Naive thymus-derived CD4-positive, alpha-beta T cell (primary cell): ENCODE measurements at regions not wholly inside any gene's neighbourhood (a gene's known extent, or its start where the extent isn't known, plus 50 kb on each side); places are given as distances from the start of the nearest gene placed in this dataset.

Experiments used
- ATAC-seq: fragments of 150-1000 bp; cut with Tn5 transposase; 2 replicates; pipeline ENCODE4 v1.10.0; 2021; ENCODE audit warnings: mild to moderate bottlenecking, moderate library complexity
- CTCF ChIA-PET: fragments of 350-600 bp; sonication (Branson Sonifier 250); formaldehyde crosslinking; loops from one replicate; lab custom pipeline; 2021; ENCODE audit warnings: antibody characterized with exemption; lab: Charles Lee
- POLR2A ChIA-PET: fragments of 350-600 bp; sonication (Branson Sonifier 250); formaldehyde crosslinking; loops from one replicate; lab custom pipeline; 2021; ENCODE audit warnings: antibody characterized with exemption, inconsistent platforms; lab: Charles Lee
- DNase-seq, 9 donors: peaks; one replicate each; pipeline versions ENCODE4 v3.0.0 to v3.0.0-alpha.2; 2020 to 2022; ENCODE audit warnings: mixed read lengths in 1 of 9
- H3K27ac ChIP-seq: one replicate; pipeline ENCODE4 v1.7.0; 2013; ENCODE audit warnings: mild to moderate bottlenecking, low read depth, low read length, moderate library complexity
- H3K27me3 ChIP-seq, 2 donors: one replicate each; pipeline ENCODE4 v1.7.0; 2013; ENCODE audit warnings: low read length in 2 of 2, mild to moderate bottlenecking in 2 of 2, moderate library complexity in 2 of 2; ENCODE audit not compliant: control insufficient read depth in 2 of 2, insufficient read depth in 2 of 2
- H3K36me3 ChIP-seq, 3 experiments: 1 replicate in 2 of 3; 2 replicates in 1 of 3; pipeline ENCODE4 v1.7.0; 2013; ENCODE audit warnings: low read length in 3 of 3, mild to moderate bottlenecking in 3 of 3, moderate library complexity in 1 of 3; ENCODE audit not compliant: insufficient read depth in 3 of 3, control insufficient read depth in 2 of 3
- H3K4me1 ChIP-seq, 2 donors: one replicate each; pipeline ENCODE4 v1.7.0; 2013; ENCODE audit warnings: low read length in 2 of 2, mild to moderate bottlenecking in 2 of 2, moderate library complexity in 1 of 2; ENCODE audit not compliant: control insufficient read depth in 2 of 2, insufficient read depth in 2 of 2
- H3K4me3 ChIP-seq: 2 replicates; pipeline ENCODE4 v1.7.0; 2013; ENCODE audit warnings: mild to moderate bottlenecking, low read length
- H3K9me3 ChIP-seq, 3 experiments: 1 replicate in 2 of 3; 2 replicates in 1 of 3; pipeline ENCODE4 v1.7.0; 2013; ENCODE audit warnings: low read length in 3 of 3; ENCODE audit not compliant: control insufficient read depth in 2 of 3
- H3K27ac Mint-ChIP-seq, 9 donors: one replicate each; pipeline ENCODE4 v1.8.0; 2020 to 2022; ENCODE audit warnings: mixed read lengths in 9 of 9, mild to moderate bottlenecking in 8 of 9, moderate library complexity in 5 of 9, inconsistent platforms in 2 of 9
- H3K27me3 Mint-ChIP-seq, 5 donors: one replicate each; pipeline ENCODE4 v1.8.0; 2021 to 2022; ENCODE audit warnings: mixed read lengths in 5 of 5, mild to moderate bottlenecking in 1 of 5
- H3K36me3 Mint-ChIP-seq, 5 donors: one replicate each; pipeline ENCODE4 v1.8.0; 2020 to 2022; ENCODE audit warnings: mixed read lengths in 5 of 5, mild to moderate bottlenecking in 3 of 5, inconsistent platforms in 1 of 5
- H3K4me1 Mint-ChIP-seq, 7 donors: one replicate each; pipeline ENCODE4 v1.8.0; 2020 to 2022; ENCODE audit warnings: mixed read lengths in 7 of 7, mild to moderate bottlenecking in 3 of 7, inconsistent platforms in 1 of 7
- H3K4me3 Mint-ChIP-seq, 10 donors: one replicate each; pipeline ENCODE4 v1.8.0; 2020 to 2022; ENCODE audit warnings: mild to moderate bottlenecking in 10 of 10, mixed read lengths in 10 of 10, moderate library complexity in 6 of 10, inconsistent platforms in 2 of 10
- H3K9me3 Mint-ChIP-seq, 11 donors: one replicate each; pipeline ENCODE4 v1.8.0; 2020 to 2022; ENCODE audit warnings: mixed read lengths in 11 of 11, mild to moderate bottlenecking in 4 of 11, inconsistent platforms in 1 of 11, moderate library complexity in 1 of 11
- intact Hi-C, 2 donors: fragments of 100-400 bp; cut with micrococcal nuclease; formaldehyde crosslinking; loops; one replicate each; pipeline ENCODE4 v1.15.1; 2023

DNA sequence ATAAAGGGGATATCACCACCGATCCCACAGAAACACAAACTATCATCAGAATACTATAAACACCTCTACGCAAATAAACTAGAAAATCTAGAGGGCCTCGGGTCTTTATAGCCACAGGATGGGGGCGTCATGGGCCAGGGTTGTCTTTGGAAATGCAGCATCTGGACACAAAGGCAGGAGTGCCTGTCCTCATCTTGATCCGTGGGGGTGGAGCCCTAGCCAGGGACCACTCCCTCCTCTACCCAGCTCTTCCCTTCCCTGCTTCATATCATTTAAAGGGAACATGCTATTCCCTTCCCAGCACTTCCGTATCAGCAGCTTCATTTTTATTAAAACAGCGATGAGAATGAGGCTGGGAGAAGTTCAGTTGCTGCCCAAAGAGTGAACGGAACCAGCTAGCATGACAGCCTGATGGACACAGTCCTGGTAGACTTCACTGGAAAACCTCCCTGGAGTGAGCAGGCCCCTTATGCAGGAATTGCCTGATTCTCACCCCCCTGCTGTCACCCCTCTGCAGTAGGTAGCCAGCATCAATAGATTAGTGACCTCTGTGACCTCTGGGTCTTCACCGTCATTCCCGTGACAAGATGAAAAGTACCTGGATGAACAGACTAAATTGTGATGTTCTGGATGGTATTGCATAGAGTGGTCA, 251.4 kb upstream of the RGS6 start:
- peaks cover 0 to 5% (median 0%) of the 10 kb centered on the region in 11 donors for H3K9me3 Mint-ChIP-seq
- Histone ChIP-seq H3K36me3 (peaks cover 0 to 12% (median 0%) of the 10 kb centered on the region in 3 experiments), H3K9me3 (no peaks in the 10 kb centered on the region), H3K4me3 (no peak overlapping the region), H3K4me1 (no peaks in the 10 kb centered on the region), H3K27ac (no peak overlapping the region), H3K27me3 (no peaks in the 10 kb centered on the region)
- no peaks in the 10 kb centered on the region for H3K27me3 Mint-ChIP-seq
- no peak for ATAC-seq
- ChIA-PET CTCF (no interaction called here), POLR2A (no interaction called here)
- peaks cover 0 to 8% (median 0%) of the 10 kb centered on the region in 7 donors for H3K4me1 Mint-ChIP-seq
- intact Hi-C loops, result no loop called here
- H3K27ac Mint-ChIP-seq, result peak overlapping the region in 1 of 9 donors; percentile 12
- DNase-seq, result no peak
- no peak overlapping the region for H3K4me3 Mint-ChIP-seq
- peaks cover 20 to 58% (median 50%) of the 10 kb centered on the region in 5 donors for H3K36me3 Mint-ChIP-seq

DNA sequence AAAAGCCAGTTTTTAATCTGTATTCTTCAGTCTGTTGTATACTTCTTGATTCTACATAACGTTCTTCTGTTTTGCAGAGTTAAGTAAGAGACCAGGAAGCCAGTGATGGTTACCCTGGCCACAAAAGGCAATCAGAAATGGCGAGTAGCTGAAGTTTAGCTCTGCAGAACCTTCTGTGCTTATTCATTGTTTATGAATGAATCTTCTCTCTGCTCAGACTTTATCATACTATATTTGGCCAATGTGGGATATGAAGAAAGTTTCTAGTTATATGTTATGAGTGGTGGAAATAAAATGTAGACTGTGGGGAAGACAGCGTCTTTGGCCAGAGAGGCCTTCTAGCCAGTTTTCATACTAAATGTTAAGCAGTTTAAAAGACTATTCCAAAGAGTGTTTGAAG, 249.9 kb upstream of the RGS6 start:
- Mint-ChIP-seq H3K4me3 (no peak overlapping the region), H3K27ac (no peak overlapping the region), H3K4me1 (peaks cover 0 to 8% (median 0%) of the 10 kb centered on the region in 7 donors), H3K36me3 (peaks cover 21 to 63% (median 53%) of the 10 kb centered on the region in 5 donors), H3K27me3 (no peaks in the 10 kb centered on the region), H3K9me3 (peaks cover 0 to 5% (median 0%) of the 10 kb centered on the region in 11 donors)
- Histone ChIP-seq H3K9me3 (no peaks in the 10 kb centered on the region), H3K4me1 (no peaks in the 10 kb centered on the region), H3K4me3 (no peak overlapping the region), H3K36me3 (peaks cover 0 to 12% (median 0%) of the 10 kb centered on the region in 3 experiments), H3K27me3 (no peaks in the 10 kb centered on the region), H3K27ac (no peak overlapping the region)
- ATAC-seq (no peak), DNase-seq (no peak)
- ChIA-PET CTCF (interaction anchor here (0.6 kb wide), 1 partner anchor 28 kb away, joined by 4 read pairs; no protein-coding TSS in a partner anchor), POLR2A (no interaction called here)
- intact Hi-C loops, result no loop called here

GRCh38 chr14:71684323-71684722, 247.9 kb upstream of the RGS6 start:
- intact Hi-C loops, result no loop called here
- Histone ChIP-seq H3K4me1 (no peaks in the 10 kb centered on the region), H3K36me3 (peaks cover 0 to 12% (median 0%) of the 10 kb centered on the region in 3 experiments), H3K27ac (no peak overlapping the region), H3K9me3 (no peaks in the 10 kb centered on the region), H3K27me3 (no peaks in the 10 kb centered on the region), H3K4me3 (no peak overlapping the region)
- Mint-ChIP-seq H3K27me3 (no peaks in the 10 kb centered on the region), H3K27ac (peak overlapping the region in 1 of 9 donors; percentile 33), H3K4me3 (no peak overlapping the region), H3K4me1 (peaks cover 0 to 8% (median 0%) of the 10 kb centered on the region in 7 donors), H3K36me3 (peaks cover 16 to 47% (median 45%) of the 10 kb centered on the region in 5 donors), H3K9me3 (no peaks in the 10 kb centered on the region)
- ATAC-seq (no peak), DNase-seq (no peak)
- POLR2A ChIA-PET, result no interaction called here
- CTCF ChIA-PET, result no interaction called here

GRCh38 chr14:71686677-71687076, 245.6 kb upstream of the RGS6 start:
- Histone ChIP-seq H3K27me3 (no peaks in the 10 kb centered on the region), H3K27ac (no peak overlapping the region), H3K4me1 (no peaks in the 10 kb centered on the region), H3K4me3 (no peak overlapping the region), H3K36me3 (peaks cover 0 to 12% (median 0%) of the 10 kb centered on the region in 3 experiments), H3K9me3 (no peaks in the 10 kb centered on the region)
- DNase-seq, result no peak
- peaks cover 24 to 59% (median 51%) of the 10 kb centered on the region in 5 donors for H3K36me3 Mint-ChIP-seq
- peaks cover 0 to 9% (median 3%) of the 10 kb centered on the region in 7 donors for H3K4me1 Mint-ChIP-seq
- H3K9me3 Mint-ChIP-seq, result no peaks in the 10 kb centered on the region
- ChIA-PET CTCF (no interaction called here), POLR2A (no interaction called here)
- no peak for ATAC-seq
- intact Hi-C loops, result no loop called here
- H3K4me3 Mint-ChIP-seq, result no peak overlapping the region
- H3K27me3 Mint-ChIP-seq, result no peaks in the 10 kb centered on the region
- peak overlapping the region in 2 of 9 donors; percentile 19 to 24 for H3K27ac Mint-ChIP-seq

GRCh38 chr14:71687166-71687831, 244.9 kb upstream of the RGS6 start:
- CTCF ChIA-PET, result interaction anchor here (0.6 kb wide), 1 partner anchor 10 kb away, joined by 4 read pairs; no protein-coding TSS in a partner anchor
- no peaks in the 10 kb centered on the region for H3K4me1 ChIP-seq
- Mint-ChIP-seq H3K4me1 (peaks cover 0 to 15% (median 5%) of the 10 kb centered on the region in 7 donors), H3K4me3 (no peak overlapping the region), H3K27me3 (no peaks in the 10 kb centered on the region), H3K36me3 (peaks cover 27 to 62% (median 52%) of the 10 kb centered on the region in 5 donors), H3K27ac (peak overlapping the region in 2 of 9 donors; percentile 22 to 57), H3K9me3 (no peaks in the 10 kb centered on the region)
- H3K27me3 ChIP-seq, result no peaks in the 10 kb centered on the region
- no peak for DNase-seq
- H3K9me3 ChIP-seq, result no peaks in the 10 kb centered on the region
- no peak for ATAC-seq
- intact Hi-C loops, result no loop called here
- POLR2A ChIA-PET, result interaction anchor here (0.7 kb wide), 1 partner anchor 28 kb away, joined by 3 read pairs; no protein-coding TSS in a partner anchor
- H3K36me3 ChIP-seq, result peaks cover 0 to 12% (median 0%) of the 10 kb centered on the region in 3 experiments
- H3K4me3 ChIP-seq, result no peak overlapping the region
- H3K27ac ChIP-seq, result no peak overlapping the region

GRCh38 chr14:71688576-71688975, 243.7 kb upstream of the RGS6 start:
- H3K27ac ChIP-seq, result no peak overlapping the region
- Mint-ChIP-seq H3K27me3 (no peaks in the 10 kb centered on the region), H3K4me1 (peaks cover 3 to 22% (median 7%) of the 10 kb centered on the region in 7 donors), H3K4me3 (no peak overlapping the region), H3K27ac (no peak overlapping the region), H3K9me3 (no peaks in the 10 kb centered on the region), H3K36me3 (peaks cover 27 to 60% (median 50%) of the 10 kb centered on the region in 5 donors)
- no peaks in the 10 kb centered on the region for H3K9me3 ChIP-seq
- POLR2A ChIA-PET, result no interaction called here
- DNase-seq (no peak), ATAC-seq (no peak)
- H3K4me3 ChIP-seq, result no peak overlapping the region
- peaks cover 0 to 8% of the 10 kb centered on the region in 2 donors for H3K4me1 ChIP-seq
- CTCF ChIA-PET, result interaction anchor here (0.5 to 1.1 kb wide), 2 partner anchors 310 to 548 kb away, joined by 3 read pairs; no protein-coding TSS in a partner anchor
- H3K27me3 ChIP-seq, result no peaks in the 10 kb centered on the region
- peaks cover 0 to 12% (median 0%) of the 10 kb centered on the region in 3 experiments for H3K36me3 ChIP-seq
- intact Hi-C loops, result no loop called here
